Caco-2 (cell line): ENCODE measurements at regions not wholly inside any gene's neighbourhood (a gene's known extent, or its start where the extent isn't known, plus 50 kb on each side); places are given as distances from the start of the nearest gene placed in this dataset.

Experiments
- BruUV-seq: library from RNA; stranded (reverse); fragments of 400-500 nt; replicated peaks from 2 replicates; lab custom pipeline; 2021; lab: Mats Ljungman, UMichigan
- CTCF ChIA-PET: fragments of 300-600 bp; sonication (Branson Sonifier 250); formaldehyde crosslinking; loops from one replicate; lab custom pipeline; 2022; ENCODE audit warnings: antibody characterized with exemption; lab: Charles Lee
- POLR2A ChIA-PET: fragments of 300-600 bp; sonication (Branson Sonifier 250); formaldehyde crosslinking; loops from one replicate; lab custom pipeline; 2022; ENCODE audit warnings: antibody characterized with exemption; lab: Charles Lee
- DNase-seq, 2 experiments: peaks; one replicate each; pipeline versions ENCODE4 v3.0.0 to v3.0.0-alpha.2; 2020 to 2022
- H3K27me3 ChIP-seq: replicated peaks from 2 replicates; pipeline ENCODE4 v1.6.0; 2011; ENCODE audit warnings: low read length; ENCODE audit not compliant: control insufficient read depth, insufficient read depth
- H3K36me3 ChIP-seq: 2 replicates; pipeline ENCODE4 v1.5.1; 2011; ENCODE audit warnings: low read length; ENCODE audit not compliant: control insufficient read depth, insufficient read depth
- H3K4me1 ChIP-seq: fragments of 250-450 bp; sonication (Bioruptor Pico); 2 replicates; pipeline ENCODE4 v1.5.1; 2020; ENCODE audit warnings: mild to moderate bottlenecking
- H3K4me3 ChIP-seq: 2 replicates; pipeline ENCODE4 v1.5.1; 2011; ENCODE audit warnings: low read depth, mild to moderate bottlenecking, control low read depth, low read length
- H3K9me3 ChIP-seq: fragments of 250-450 bp; sonication (Bioruptor Pico); 2 replicates; pipeline ENCODE4 v1.5.1; 2020; ENCODE audit warnings: mild to moderate bottlenecking, moderate library complexity
- H3K27ac Mint-ChIP-seq: one replicate; pipeline ENCODE4 v1.8.0; 2022; ENCODE audit warnings: mixed read lengths; ENCODE audit not compliant: unreplicated experiment
- H3K27me3 Mint-ChIP-seq: one replicate; pipeline ENCODE4 v1.8.0; 2022; ENCODE audit warnings: mixed read lengths; ENCODE audit not compliant: insufficient read depth, unreplicated experiment
- H3K36me3 Mint-ChIP-seq: one replicate; pipeline ENCODE4 v1.8.0; 2022; ENCODE audit warnings: mild to moderate bottlenecking, mixed read lengths; ENCODE audit not compliant: insufficient read depth, unreplicated experiment
- H3K4me1 Mint-ChIP-seq: one replicate; pipeline ENCODE4 v1.8.0; 2022; ENCODE audit warnings: low read depth, mixed read lengths; ENCODE audit not compliant: unreplicated experiment
- H3K4me3 Mint-ChIP-seq: one replicate; pipeline ENCODE4 v1.8.0; 2022; ENCODE audit warnings: mild to moderate bottlenecking, moderate library complexity, mixed read lengths; ENCODE audit not compliant: unreplicated experiment
- H3K9me3 Mint-ChIP-seq: one replicate; pipeline ENCODE4 v1.8.0; 2022; ENCODE audit warnings: mixed read lengths; ENCODE audit not compliant: unreplicated experiment
- CTCF ChIP-seq, 2 experiments: fragments of 200-600 bp in 1 of 2; IDR thresholded peaks; 1 replicate in 1 of 2; 2 replicates in 1 of 2; pipeline versions ENCODE4 v1.5.1 to v1.8.0; 2011 to 2022; ENCODE audit warnings: antibody characterized with exemption in 1 of 2, control low read depth in 1 of 2, inconsistent platforms in 1 of 2, low read depth in 1 of 2, low read length in 1 of 2, mild to moderate bottlenecking in 1 of 2, moderate library complexity in 1 of 2; ENCODE audit not compliant: insufficient read depth in 1 of 2, severe bottlenecking in 1 of 2, unreplicated experiment in 1 of 2
- intact Hi-C: fragments of 100-400 bp; cut with micrococcal nuclease; formaldehyde crosslinking; loops from one replicate; pipeline ENCODE4 v1.10.0; 2022; ENCODE audit not compliant: unreplicated experiment

GRCh38 chr2:17262854-17263569 is 255.2 kb downstream of the RAD51AP2 start:
- no peak for TF ChIP-seq CTCF (IDR thresholded peaks at IDR 0.05; ENCODE audit: insufficient read depth in 1 of 2, low read depth in 1 of 2, low read length in 1 of 2, severe bottlenecking in 1 of 2, unreplicated experiment in 1 of 2)
- no peaks in the 10 kb centered on the region for H3K36me3 ChIP-seq
- no peaks in the 10 kb centered on the region for H3K4me1 Mint-ChIP-seq
- no peaks in the 10 kb centered on the region for H3K36me3 Mint-ChIP-seq
- BruUV-seq, result no TSS peak
- ChIA-PET POLR2A (no interaction called here), CTCF (no interaction called here)
- intact Hi-C loops, result no loop called here
- H3K4me3 ChIP-seq, result no peak overlapping the region
- peaks cover 13% of the 10 kb centered on the region for H3K27me3 Mint-ChIP-seq
- no peak overlapping the region for H3K4me3 Mint-ChIP-seq
- H3K9me3 ChIP-seq, result no peaks in the 10 kb centered on the region
- no peak for DNase-seq
- no peaks in the 10 kb centered on the region for H3K9me3 Mint-ChIP-seq
- H3K27me3 ChIP-seq, result no peaks in the 10 kb centered on the region
- H3K4me1 ChIP-seq, result no peaks in the 10 kb centered on the region
- H3K27ac Mint-ChIP-seq, result no peak overlapping the region

DNA sequence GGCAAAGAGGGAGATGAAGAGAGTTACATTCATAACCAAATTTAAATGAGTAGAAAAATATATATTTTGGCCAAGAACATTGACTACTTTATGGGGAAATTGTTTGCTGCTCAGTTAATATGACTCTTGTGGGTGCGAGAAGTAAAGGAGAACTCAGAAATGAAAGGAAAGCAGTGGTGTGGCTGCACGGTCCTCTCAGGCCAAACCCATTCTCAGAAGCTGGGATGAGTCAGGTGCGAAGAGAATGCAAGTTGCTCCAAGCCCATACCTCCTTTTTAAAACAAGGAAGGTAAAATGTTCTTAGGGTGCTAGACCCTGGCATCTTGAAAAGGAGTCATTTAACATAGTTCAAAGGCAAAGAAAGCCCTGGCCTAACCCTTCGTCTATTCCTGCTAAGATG is 258.6 kb downstream of the RAD51AP2 start:
- H3K9me3 Mint-ChIP-seq, result no peaks in the 10 kb centered on the region
- Histone ChIP-seq H3K27me3 (no peaks in the 10 kb centered on the region), H3K36me3 (no peaks in the 10 kb centered on the region), H3K4me3 (no peak overlapping the region), H3K4me1 (no peaks in the 10 kb centered on the region), H3K9me3 (no peaks in the 10 kb centered on the region)
- ChIA-PET POLR2A (no interaction called here), CTCF (no interaction called here)
- no peaks in the 10 kb centered on the region for H3K36me3 Mint-ChIP-seq
- H3K4me1 Mint-ChIP-seq, result no peaks in the 10 kb centered on the region
- no peak for TF ChIP-seq CTCF (IDR thresholded peaks at IDR 0.05; ENCODE audit: insufficient read depth in 1 of 2, low read depth in 1 of 2, low read length in 1 of 2, severe bottlenecking in 1 of 2, unreplicated experiment in 1 of 2)
- H3K27ac Mint-ChIP-seq, result no peak overlapping the region
- BruUV-seq, result no TSS peak
- DNase-seq, result no peak
- H3K4me3 Mint-ChIP-seq, result no peak overlapping the region
- intact Hi-C loops, result no loop called here
- peaks cover 18% of the 10 kb centered on the region for H3K27me3 Mint-ChIP-seq

- Mint-ChIP-seq H3K27me3 (peaks cover 18% of the 10 kb centered on the region), H3K9me3 (no peaks in the 10 kb centered on the region), H3K4me1 (no peaks in the 10 kb centered on the region), H3K4me3 (no peak overlapping the region), H3K36me3 (no peaks in the 10 kb centered on the region), H3K27ac (no peak overlapping the region)
- ChIA-PET POLR2A (no interaction called here), CTCF (no interaction called here)
- DNase-seq, result no peak
- Histone ChIP-seq H3K36me3 (no peaks in the 10 kb centered on the region), H3K4me3 (no peak overlapping the region), H3K4me1 (no peaks in the 10 kb centered on the region), H3K27me3 (no peaks in the 10 kb centered on the region), H3K9me3 (no peaks in the 10 kb centered on the region)
- intact Hi-C loops, result no loop called here
- no peak for TF ChIP-seq CTCF (IDR thresholded peaks at IDR 0.05; ENCODE audit: insufficient read depth in 1 of 2, low read depth in 1 of 2, low read length in 1 of 2, severe bottlenecking in 1 of 2, unreplicated experiment in 1 of 2)
- no TSS peak for BruUV-seq
Observed at GRCh38 chr2:17258861-17259260, 259.4 kb downstream of the RAD51AP2 start.
